ENCODE measurements at regions not wholly inside any gene's neighbourhood (a gene's known extent, or its start where the extent isn't known, plus 50 kb on each side); places are given as distances from the start of the nearest gene placed in this dataset.

GRCh38 chr4:135824759-135825296, 1623.2 kb upstream of the PABPC4L start:
- TF ChIP-seq CTCF (conservative IDR thresholded peaks at IDR 0.05), result no peak
- no peak for TF ChIP-seq EZH2 (IDR thresholded peaks at IDR 0.05; ENCODE audit: low read depth)

Data from PC-9 (cell line).